ENCODE measurements at regions not wholly inside any gene's neighbourhood (a gene's known extent, or its start where the extent isn't known, plus 50 kb on each side); places are given as distances from the start of the nearest gene placed in this dataset.
A peak's percentile ranks its signal among the peaks of the same experiment; 100 is the strongest.

DNA sequence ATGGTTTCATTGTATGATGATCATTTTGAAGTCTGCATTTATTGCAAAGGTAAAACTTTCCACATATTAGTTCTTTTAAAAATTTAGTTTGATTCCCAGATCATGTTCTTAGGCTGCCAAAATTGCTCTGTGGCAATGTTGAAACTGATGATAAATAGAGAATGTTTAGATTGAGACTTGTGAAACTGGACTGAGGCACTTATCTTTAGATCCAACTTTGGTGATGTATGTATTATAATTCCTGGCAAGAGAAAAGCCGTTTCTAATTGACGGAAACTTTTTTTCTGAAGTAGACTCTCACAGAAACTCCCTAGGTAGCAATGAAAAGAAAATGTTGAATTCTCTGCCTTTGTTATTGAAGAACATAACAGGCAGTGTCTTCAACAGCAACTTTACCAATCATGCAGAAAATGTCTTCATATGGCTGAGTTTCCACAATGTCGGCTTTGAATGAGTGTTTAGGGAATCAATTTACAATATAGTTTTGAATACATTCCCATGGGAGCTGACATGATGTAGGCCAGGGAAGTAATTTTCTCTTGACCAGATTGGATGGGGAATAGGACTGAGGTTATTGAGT is 456.2 kb downstream of the CD109 start:
- DNase-seq = no peak

DNA sequence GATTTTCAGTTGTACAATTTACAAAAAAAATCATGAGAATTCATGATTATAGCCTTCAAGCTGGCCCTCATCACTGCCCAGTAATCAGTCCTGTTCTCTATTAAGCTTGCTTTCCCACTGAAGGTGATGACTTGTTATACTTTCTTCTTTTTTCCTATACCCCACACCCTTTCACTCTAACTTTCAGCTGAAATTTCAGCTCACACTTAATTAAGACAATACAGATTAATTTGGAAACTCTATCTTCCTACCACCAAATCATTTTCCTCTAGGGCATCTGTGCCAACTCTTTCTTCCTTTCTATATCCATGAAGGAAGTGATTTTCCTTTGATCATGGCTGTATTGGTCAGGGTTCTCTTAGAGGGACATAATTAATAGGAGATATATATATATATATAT is 449.9 kb downstream of the CD109 start:
- no peak for DNase-seq

DNA sequence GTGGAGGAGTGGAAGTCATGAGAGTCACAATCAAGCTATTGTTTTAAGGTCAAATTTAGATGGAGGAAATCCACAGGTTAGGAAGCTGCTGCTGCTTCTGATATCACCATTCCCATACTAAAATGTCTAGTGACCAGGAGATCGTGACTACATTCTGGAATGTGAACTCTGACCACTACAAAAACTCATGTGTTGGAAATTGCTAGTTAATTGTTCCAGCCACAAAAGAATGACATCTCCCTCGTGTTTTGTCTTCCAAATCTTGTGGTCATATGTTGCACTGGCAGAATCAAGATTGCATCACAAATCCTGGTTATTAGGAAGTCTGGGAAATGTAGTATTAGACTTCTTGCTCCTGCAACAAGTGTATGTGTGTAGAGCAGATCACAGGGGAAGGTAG is 441.9 kb downstream of the CD109 start:
- DNase-seq = no peak

DNA sequence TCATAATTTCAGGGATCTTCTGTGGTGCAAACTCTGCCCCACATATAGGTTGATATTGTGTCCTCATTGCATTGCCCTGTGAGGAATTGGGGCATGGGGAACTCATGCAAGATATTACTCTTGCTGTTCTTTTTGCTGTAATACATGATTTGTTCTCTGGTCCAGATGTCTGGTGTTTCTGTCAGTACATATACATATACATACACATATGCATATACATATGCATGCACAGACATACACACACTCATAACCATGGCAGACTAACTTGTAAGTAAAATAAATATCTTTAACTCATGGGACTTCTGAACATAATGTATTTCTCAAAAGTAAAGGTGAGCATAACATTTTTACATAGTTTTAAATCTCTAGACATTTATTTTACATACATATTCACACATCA is 438.3 kb downstream of the CD109 start:
- no peak for DNase-seq

DNA sequence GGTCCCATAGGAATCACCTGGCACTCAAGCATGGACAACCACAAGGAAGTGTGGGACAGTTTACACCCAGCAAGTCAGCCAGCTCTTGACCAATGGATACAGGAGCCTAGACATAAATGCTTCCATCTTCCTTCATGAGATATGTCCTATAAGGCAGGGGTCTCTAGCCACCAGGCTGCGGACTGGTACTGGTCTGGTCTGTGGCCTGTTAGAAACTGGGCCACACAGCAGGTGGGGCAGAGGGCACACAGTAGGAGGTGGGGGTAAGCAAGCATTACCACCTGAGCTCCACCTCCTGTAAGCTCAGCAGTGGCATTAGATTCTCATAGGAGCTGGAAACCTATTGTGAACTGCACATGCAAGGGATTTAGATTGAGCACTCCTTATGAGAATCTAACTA is 437.1 kb downstream of the CD109 start:
- DNase-seq = no peak

DNA sequence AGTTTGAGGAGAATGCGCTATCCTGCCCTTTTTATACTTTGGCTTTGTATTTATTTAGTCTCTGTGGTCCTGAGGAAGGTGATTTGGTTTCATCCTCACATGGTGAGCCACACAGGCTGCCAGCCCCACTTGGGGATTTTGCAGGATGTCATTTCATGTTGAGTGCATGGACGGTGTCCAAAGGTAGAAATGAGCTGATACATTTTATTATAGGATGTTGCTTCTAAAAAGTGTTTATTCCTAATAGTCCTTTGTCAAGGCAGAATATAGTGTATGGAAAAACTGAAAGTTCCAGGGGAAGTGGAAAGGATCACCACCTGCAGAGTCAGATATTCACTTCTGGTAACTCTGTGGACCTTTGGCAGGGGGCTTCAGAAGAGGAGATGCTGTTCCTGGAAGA is 434.6 kb downstream of the CD109 start:
- DNase-seq = no peak

DNA sequence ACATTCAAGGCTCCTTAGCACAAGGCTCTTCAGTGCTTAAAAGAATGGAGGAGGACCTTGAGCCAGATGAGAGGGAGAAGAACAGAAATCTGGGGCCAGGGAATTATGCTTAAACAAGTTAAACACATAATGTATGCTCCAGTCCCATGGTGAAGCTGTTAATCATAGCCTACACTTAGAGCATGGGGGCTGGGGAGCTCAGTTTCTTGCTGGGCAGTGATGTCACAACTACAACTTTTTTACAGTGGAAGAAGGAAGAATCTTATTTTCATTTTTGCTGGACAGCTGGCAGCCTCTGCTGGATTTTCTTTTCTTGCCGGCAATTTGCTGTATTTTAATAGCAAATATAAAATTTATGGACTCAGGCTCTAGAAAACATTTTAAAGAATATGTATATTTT is 432.5 kb downstream of the CD109 start:
- DNase-seq = no peak

DNA sequence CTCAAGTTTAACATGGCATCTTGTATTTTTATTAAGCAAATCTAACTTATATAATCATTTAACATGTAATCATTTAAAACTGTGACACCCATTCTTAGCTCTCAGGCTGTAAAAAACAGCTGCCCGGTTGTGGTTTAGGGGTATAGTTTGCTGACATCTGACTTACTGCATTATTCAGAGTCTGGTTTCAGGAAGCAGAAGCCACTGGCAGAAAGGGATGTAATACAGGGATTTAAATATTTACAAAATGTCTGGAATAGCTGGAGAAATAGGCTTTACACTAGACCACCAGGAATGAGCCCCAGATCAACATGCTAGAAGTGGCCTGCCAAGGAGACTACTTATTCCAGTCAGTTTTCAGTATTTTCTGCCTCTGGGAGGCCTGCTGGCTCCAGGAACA is 421.1 kb downstream of the CD109 start:
- DNase-seq = no peak

DNA sequence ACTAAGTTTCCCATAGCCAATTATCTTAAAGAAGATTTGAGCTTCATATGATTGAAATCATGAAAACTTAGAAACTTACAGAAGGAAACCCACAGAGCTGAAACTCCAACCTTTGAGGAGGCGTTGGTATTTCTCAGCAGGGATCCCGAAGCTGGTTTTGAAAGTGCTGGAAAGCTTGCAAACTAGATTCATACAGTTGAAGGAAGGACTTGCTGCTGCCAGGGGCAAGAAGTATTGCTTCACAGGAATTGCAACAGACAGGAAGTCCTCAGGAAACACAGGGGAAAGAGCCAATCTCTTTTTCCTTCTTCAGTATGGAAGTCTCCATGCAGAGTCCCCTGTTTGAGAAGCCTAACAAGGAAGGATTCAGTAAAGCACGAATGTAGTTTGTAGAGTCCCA is 419.7 kb downstream of the CD109 start:
- DNase-seq = no peak

DNA sequence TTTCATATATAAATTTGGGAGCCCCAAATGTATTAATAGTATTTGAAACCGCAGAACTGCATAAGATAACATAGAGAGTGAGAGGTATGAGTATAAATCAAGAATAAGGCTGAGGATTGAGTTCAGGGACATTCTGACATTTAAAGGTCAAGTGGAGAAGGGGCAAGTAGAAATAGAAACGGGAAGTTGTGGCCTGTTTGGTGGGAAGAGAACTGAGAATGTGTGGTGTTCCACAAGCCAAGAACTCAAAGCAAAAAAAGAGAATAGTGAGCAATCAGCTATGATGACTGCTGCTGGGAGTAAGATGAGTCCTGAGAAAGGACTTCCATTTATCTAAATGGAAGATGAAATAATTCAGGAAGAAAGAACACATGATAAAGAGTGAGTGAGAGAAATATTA is 418.4 kb downstream of the CD109 start:
- DNase-seq = no peak

DNA sequence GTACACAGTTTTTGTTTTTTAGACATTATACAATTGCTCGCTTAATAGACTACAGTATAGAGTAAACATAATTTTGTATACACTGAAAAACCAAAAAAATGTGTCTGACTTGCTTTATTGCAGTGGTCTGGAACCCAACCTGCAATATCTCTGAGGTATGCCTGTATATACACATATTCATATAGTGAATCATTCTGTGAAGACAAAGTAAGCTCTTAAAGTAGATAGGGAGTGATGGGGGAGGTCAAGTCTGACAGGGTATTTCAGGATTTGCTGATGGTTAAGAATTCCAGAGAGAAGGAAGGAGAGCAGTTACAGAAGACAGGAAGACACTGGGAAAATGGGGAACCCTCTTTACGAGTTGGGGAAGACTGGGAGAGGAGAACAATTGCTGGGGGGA is 417.9 kb downstream of the CD109 start:
- DNase-seq = no peak

DNA sequence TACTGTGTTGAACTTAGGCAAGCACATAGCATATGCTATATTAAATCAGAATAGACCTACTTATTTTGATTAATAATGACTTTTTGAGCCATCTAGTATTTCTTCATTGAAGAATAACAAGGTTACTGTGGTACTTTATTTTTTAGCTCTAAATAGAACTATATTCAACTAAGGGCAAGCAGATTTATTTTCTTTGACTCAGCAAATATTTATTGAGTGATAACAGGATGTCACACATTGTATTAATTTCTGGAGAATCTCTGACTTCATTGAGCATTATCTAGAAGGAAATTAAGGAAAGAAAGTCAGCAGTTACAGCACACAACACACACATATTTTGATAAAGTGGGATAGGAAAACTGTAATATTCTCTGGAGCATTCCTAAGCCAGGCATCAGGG is 407.4 kb downstream of the CD109 start:
- no peak for DNase-seq

DNA sequence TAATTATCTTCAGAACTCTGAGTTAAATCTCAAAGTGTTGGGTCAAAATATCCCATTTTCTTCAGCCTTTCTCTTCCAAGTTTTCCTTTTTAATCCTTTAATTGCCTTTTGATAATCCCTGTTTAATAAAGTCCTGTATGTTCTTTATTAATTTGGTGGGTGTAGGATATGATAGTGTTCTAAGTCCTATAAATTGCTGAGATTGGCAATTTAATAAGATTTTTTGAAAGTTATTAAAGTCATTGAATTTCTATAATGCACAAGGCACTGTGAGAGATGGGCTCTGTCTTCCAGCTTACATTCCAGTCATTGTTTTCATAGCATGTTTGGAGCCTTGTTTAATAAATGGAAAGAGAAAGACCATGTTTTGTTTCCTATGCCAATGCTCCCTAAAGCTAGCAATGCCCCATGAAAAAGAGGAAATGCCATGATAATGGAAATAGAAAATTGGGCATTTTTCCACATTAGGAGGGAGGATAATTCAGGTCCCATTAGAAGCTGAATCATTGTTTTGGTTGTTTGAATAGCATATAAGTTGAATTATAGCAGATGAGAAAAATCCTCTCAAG is 404.8 kb downstream of the CD109 start:
- no peak for DNase-seq

DNA sequence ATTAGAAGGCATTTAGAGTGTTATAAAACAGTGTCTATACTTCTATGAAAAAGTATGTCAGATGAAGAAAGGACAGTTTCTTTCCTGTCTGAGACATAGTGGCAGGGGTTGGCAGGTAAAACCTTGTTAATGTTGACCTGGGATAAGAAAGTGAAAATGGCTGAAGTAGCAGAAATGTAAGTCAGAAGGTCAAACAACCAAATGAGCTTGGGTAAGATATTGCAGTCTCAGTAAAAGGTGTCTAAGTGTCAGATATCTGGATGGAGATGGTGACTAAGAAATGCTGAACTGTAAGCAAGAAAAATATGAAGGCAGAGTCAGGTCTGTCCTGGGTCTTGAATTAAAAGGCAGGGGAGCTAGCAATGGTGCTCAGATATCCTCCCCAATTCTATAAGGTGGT is 400.3 kb downstream of the CD109 start:
- DNase-seq = no peak

DNA sequence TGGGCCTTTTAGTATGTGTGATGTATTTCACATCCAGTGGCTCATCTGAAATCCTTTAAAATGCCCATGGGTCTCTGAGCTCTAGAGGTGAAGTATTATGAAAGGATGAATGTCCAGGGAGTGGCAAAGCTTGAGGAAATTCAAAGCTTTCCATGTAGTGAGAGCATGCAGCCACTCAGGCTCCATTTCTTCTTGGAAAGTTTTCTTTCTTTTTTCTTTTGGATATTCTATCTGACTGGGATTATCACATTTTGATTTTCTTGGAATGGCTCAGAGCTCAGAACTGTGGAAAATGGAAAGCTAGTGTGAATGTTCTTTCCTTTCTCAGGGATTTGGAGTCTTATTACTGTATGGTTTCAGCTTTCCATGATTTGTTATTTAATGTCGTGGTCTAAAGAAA is 397.4 kb downstream of the CD109 start:
- DNase-seq = no peak

DNA sequence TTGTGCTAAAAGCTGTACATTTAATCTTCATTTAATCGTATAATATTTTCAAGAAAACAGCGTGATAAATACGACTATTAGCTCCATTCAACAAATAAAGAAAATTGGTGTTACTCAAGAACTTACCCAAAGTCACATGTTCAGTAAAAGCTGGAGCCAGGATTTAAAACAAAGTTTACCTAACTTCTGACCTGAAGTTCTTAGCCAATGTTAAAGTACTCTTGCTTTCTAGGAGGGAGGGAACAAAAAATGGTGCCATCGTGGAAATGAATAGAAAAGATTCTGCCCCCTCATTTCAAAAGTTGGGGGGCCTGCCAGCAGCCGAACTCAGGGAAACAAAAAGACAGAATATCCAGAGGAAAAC is 395.8 kb downstream of the CD109 start:
- no peak for DNase-seq

DNA sequence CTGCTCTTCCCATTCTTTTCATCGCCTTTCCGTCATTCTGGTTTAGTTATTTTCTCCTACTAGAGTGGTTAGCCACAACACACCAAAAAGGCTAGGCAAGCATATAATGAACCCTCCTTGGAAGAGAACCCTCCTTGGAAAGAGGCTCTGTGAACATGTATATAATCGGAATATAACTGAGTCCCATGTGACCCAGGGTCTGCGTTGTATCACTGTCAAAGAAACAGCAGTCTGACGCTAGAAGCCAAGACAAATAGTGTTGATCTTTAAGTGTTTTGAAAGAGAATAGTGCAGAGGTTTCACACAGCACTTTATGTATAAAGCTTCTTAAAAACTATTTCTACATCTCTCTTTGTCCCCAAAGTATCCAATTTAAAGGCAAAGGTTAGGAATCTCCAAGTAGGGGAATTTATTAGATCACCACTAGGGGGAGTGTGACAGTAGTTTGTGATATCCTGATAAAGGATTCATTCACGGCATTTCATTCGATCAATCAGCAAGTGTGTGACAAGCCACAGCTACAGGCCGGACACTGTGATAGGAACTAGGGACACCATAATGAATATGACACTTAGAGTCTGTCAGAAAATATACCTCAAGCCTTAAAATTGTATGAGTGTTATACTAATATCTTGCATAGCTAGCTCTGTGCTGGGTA is 395.3 kb downstream of the CD109 start:
- peak in 1 of 5 experiments; percentile 15 for DNase-seq

DNA sequence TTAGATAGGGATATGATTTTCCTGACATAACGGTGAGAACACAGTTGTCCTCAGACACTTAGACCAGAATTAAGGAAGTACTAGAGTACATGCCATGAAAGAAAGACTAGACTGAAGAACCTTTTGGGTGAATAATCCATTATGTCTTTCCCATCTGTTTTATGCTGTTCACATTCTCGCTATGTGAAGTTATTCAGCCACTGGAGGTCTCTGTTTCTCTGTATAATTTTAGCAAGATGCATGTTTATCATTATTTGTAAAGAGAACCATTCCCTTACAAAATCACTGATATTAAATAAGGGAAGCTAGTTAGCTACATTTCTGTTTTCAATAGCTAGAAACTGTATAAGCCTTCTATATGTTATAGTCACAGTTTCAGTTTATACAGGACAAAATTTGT is 391.9 kb downstream of the CD109 start:
- DNase-seq = no peak

DNA sequence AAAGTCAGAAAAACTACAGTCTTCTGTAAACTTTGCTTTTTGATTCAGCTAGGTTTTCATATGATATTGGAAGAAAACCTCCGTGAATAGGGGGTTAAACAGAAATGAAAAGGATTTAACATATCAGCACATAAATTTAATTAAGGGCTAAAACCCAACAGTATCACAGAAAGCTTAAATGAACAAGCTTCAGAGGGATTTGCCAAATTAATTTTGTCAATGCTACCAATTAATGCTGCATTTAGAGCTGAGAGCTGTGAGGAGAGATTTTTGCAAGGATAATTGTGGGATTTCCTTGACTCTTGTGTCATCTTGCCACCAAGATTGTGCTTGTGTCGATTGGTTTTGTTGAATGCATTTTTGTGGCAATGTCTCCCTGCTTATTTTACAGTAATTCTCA is 379.9 kb downstream of the CD109 start:
- no peak for DNase-seq

DNA sequence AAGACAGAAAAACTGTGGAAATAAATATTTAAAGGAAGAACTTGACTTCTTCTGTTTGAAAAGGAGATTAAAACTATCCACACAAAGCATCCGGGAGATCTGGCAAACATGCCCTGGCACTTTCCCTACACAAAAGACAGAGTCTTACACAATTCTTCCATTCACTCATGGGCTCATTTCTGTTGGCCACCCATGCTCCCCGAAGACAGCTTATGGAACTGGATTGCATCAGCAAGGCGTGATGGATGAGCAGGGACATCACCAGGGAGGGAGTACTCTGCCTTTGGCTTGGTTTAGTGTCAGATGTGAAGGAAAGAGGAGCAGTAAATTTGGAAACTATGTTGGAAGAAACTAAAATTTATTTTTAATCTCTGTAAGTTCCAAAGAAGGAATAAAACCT is 379.3 kb downstream of the CD109 start:
- no peak for DNase-seq

DNA sequence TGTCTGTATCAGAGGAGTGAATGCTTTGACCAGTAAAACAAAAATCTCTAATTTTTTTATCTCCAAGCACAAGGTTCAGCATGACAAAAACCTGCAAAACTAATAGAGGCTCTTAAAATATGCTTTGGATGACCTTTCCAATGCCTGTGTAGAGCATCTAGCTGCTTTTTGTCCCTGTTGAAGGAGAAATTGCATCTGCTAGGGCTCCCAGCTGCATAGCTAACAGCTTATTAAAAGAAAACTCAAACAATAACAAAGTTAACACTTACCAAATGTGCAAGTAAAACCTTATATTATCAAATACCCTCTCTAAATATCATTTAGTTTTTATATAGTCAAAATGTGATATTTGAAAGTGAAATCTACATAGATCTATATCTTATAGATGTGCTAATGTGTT is 378.6 kb downstream of the CD109 start:
- no peak for DNase-seq

DNA sequence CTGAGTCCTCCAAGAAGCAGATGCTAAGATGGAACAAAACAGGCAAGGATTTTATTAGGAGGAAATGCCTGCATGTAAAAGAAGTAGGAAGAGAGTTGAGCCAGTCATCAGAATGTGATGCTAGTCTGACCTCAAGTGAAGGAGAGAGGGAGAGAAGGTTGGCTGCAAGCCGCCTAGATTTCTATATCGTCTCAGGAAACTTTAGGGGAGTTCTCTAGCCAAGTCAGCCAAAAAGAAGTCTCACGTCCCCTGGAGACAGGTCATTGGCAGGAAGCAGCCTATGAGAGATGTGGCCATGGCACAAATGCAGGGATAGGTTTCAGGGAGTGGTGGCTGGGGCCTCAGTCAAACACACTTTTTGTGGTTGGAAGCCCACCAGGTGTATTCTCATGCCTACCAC is 378.0 kb downstream of the CD109 start:
- no peak for DNase-seq

DNA sequence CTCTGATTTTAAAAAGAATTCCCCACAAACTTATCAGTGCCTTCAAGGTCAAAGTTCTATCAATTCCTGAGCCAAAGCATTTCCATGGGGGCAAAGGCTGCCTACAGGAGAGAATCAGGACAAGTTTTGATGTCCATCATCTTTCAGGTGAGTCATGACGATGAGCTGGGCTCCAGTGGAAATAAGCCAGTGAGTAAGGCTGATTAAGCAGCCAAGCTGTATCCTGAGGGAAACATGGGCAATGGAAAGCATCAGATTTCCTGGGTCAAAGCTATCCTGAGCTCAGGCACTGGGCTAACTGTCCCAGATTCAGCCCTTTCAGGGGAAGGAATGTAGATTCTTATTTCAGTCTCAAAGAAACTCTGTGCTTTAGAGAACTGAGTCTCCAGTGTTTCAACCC is 377.4 kb downstream of the CD109 start:
- DNase-seq = no peak

DNA sequence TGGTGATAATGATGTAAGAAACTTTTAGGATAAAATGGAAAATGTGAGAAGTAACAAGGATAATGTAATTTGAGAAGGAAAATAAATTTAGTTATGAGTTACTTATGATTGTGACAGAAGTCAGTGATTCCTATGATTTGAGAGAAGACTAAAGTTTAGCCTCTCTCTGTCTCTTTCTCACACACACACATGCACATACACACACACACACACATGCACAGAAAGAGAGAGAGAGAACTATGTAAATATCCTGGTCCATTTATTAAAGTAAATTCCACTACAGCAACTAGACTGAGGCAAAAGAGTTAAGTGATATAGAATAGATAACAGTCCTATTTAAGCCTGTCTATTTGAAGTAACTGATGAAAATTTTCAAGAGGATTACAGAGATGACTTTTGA is 375.2 kb downstream of the CD109 start:
- DNase-seq = no peak

DNA sequence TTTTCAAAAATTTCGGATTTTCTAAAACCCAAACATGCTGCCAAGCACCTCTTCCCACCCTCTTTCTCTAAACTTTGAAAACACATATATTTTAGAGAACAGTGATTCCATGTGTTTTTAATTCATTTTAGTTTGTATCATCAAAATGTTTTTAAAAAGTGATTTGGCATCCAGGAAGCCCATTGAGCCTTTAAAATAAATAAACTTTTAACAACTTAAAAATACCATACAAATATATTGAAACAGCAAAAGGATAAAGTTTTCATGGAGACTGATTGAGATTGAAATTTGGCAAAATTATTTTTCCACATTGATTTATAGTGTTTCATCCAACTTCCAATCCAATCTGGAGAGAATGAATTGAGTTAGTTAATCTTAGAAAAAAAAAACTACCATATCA is 374.7 kb downstream of the CD109 start:
- DNase-seq = no peak
